ENCODE measurements at regions not wholly inside any gene's neighbourhood (a gene's known extent, or its start where the extent isn't known, plus 50 kb on each side); places are given as distances from the start of the nearest gene placed in this dataset.

- Histone ChIP-seq H2AFZ (ENCODE audit: low read depth) (no peak overlapping the region), H3F3A (replicated peaks; ENCODE audit: insufficient read depth) (no peaks in the 10 kb centered on the region), H3K79me2 (ENCODE audit: insufficient read depth) (no peaks in the 10 kb centered on the region), H3K27ac (ENCODE audit: low read depth in 2 of 2, low read length in 1 of 2) (no peak overlapping the region), H3K9ac (no peak overlapping the region), H3K4me2 (no peak overlapping the region), H3K27me3 (ENCODE audit: insufficient read depth) (no peaks in the 10 kb centered on the region), H4K20me1 (ENCODE audit: insufficient read depth) (no peaks in the 10 kb centered on the region), H3K36me3 (replicated peaks in 1 of 2; ENCODE audit: control insufficient read depth in 1 of 2, insufficient read depth in 2 of 2, low read length in 1 of 2) (no peaks in the 10 kb centered on the region), H3K9me2 (no peaks in the 10 kb centered on the region), H3K4me3 (ENCODE audit: low read depth in 2 of 2, low read length in 1 of 2) (no peak overlapping the region), H3K9me3 (no peaks in the 10 kb centered on the region), H3K4me1 (ENCODE audit: control insufficient read depth in 1 of 2, insufficient read depth in 2 of 2, low read depth in 1 of 2, low read length in 1 of 2) (no peaks in the 10 kb centered on the region)
- WGBS (ENCODE audit: low lambda C conversion rate), result 0% methylated on average over 1 of the region's 1 CpG
- POLR2A ChIA-PET, result no interaction called here
- no peak for DNase-seq
- CTCF ChIA-PET, result no interaction called here
- TF ChIP-seq POLR2AphosphoS5 (IDR thresholded peaks at IDR 0.05; ENCODE audit: low read depth, low read length) (no peak), ELF1 (IDR thresholded peaks at IDR 0.05) (no peak), RXRA (IDR thresholded peaks at IDR 0.05; ENCODE audit: borderline replicate concordance, low read depth) (no peak), JUND (IDR thresholded peaks at IDR 0.05) (no peak), RFX5 (IDR thresholded peaks at IDR 0.05; ENCODE audit: low read length) (no peak), REST (IDR thresholded peaks at IDR 0.05; ENCODE audit: low read depth, low read length) (no peak), CTCF (IDR thresholded peaks at IDR 0.05) (no peak), CHD2 (IDR thresholded peaks at IDR 0.05; ENCODE audit: low read length, partially characterized antibody) (no peak), NFIC (IDR thresholded peaks at IDR 0.05; ENCODE audit: borderline replicate concordance) (no peak), IRF3 (IDR thresholded peaks at IDR 0.05; ENCODE audit: low read depth, low read length) (no peak), FOXM1 (IDR thresholded peaks at IDR 0.05; ENCODE audit: low read depth) (no peak)
Observed at GRCh38 chr3:152969557-152970300, 134.8 kb downstream of the P2RY1 start.

Data from SK-N-SH (cell line).